PC-9 (cell line): ENCODE measurements at regions not wholly inside any gene's neighbourhood (a gene's known extent, or its start where the extent isn't known, plus 50 kb on each side); places are given as distances from the start of the nearest gene placed in this dataset.

ENCODE experiments used
- BruUV-seq: library from RNA; stranded (reverse); fragments of 400-500 nt; replicated peaks from 2 replicates; lab custom pipeline; 2021; lab: Mats Ljungman, UMichigan
- CTCF ChIA-PET: fragments of 300-600 bp; sonication (Branson Sonifier 250); formaldehyde crosslinking; loops from one replicate; lab custom pipeline; 2022; ENCODE audit warnings: antibody characterized with exemption; lab: Charles Lee
- POLR2A ChIA-PET: fragments of 300-600 bp; sonication (Branson Sonifier 250); formaldehyde crosslinking; loops from one replicate; lab custom pipeline; 2022; ENCODE audit warnings: antibody characterized with exemption; ENCODE audit not compliant: unreplicated experiment; lab: Charles Lee
- DNase-seq, 2 experiments: peaks; one replicate each; pipeline versions ENCODE4 v3.0.0 to v3.0.0-alpha.2; 2015 to 2022; ENCODE audit warnings: mixed read lengths in 1 of 2
- H2AFZ ChIP-seq: fragments of 200-600 bp; sonication (generic); 2 replicates; pipeline ENCODE4 v1.8.1; 2017; ENCODE audit warnings: antibody characterized with exemption
- H3F3A ChIP-seq: fragments of 200-600 bp; sonication (generic); 2 replicates; pipeline ENCODE4 v1.8.1; 2017; ENCODE audit warnings: antibody characterized with exemption, mild to moderate bottlenecking, low read depth; ENCODE audit not compliant: insufficient read depth
- H3K27ac ChIP-seq: fragments of 200-600 bp; sonication (generic); 2 replicates; pipeline ENCODE4 v1.6.1; 2016; ENCODE audit warnings: mixed run types
- H3K27me3 ChIP-seq: fragments of 200-600 bp; sonication (generic); 2 replicates; pipeline ENCODE4 v1.6.1; 2016; ENCODE audit warnings: low read depth, mixed run types; ENCODE audit not compliant: insufficient read depth
- H3K36me3 ChIP-seq: fragments of 200-600 bp; sonication (generic); 2 replicates; pipeline ENCODE4 v1.6.1; 2016; ENCODE audit warnings: low read depth, mixed run types
- H3K4me1 ChIP-seq: fragments of 200-600 bp; sonication (generic); replicated peaks from 2 replicates; pipeline ENCODE4 v1.6.1; 2016; ENCODE audit warnings: mixed run types; ENCODE audit not compliant: insufficient read depth
- H3K4me2 ChIP-seq: fragments of 200-600 bp; sonication (generic); 2 replicates; pipeline ENCODE4 v1.6.1; 2017; ENCODE audit warnings: mixed run types
- H3K4me3 ChIP-seq: fragments of 200-600 bp; sonication (generic); 2 replicates; pipeline ENCODE4 v1.6.1; 2016; ENCODE audit warnings: mixed run types
- H3K79me2 ChIP-seq: fragments of 200-600 bp; sonication (generic); 2 replicates; pipeline ENCODE4 v1.6.1; 2017; ENCODE audit warnings: low read depth, mixed run types
- H3K9me2 ChIP-seq: fragments of 200-600 bp; sonication (generic); 2 replicates; pipeline ENCODE4 v1.8.1; 2017; ENCODE audit warnings: mild to moderate bottlenecking; ENCODE audit not compliant: insufficient read depth
- H3K9me3 ChIP-seq: fragments of 200-600 bp; sonication (generic); 2 replicates; pipeline ENCODE4 v1.8.1; 2016; ENCODE audit warnings: low read depth; ENCODE audit not compliant: insufficient read depth
- H4K20me1 ChIP-seq: fragments of 200-600 bp; sonication (generic); 2 replicates; pipeline ENCODE4 v1.8.1; 2017; ENCODE audit not compliant: insufficient read depth
- EZH2 ChIP-seq: fragments of 200-600 bp; sonication (generic); IDR thresholded peaks from 2 replicates; pipeline ENCODE4 v1.8.0; 2017; ENCODE audit warnings: antibody characterized with exemption, low read depth
- intact Hi-C: fragments of 100-400 bp; cut with micrococcal nuclease; formaldehyde crosslinking; loops from one replicate; pipeline ENCODE4 v1.10.0; 2022; ENCODE audit not compliant: unreplicated experiment
- TF ChIP-seq, protein P1 (sequence below): fragments of 200-600 bp; sonication (generic); conservative IDR thresholded peaks from 2 replicates; pipeline ENCODE4 v1.6.1; 2017; ENCODE audit warnings: mixed run types, antibody characterized with exemption, mild to moderate bottlenecking, moderate library complexity

DNA sequence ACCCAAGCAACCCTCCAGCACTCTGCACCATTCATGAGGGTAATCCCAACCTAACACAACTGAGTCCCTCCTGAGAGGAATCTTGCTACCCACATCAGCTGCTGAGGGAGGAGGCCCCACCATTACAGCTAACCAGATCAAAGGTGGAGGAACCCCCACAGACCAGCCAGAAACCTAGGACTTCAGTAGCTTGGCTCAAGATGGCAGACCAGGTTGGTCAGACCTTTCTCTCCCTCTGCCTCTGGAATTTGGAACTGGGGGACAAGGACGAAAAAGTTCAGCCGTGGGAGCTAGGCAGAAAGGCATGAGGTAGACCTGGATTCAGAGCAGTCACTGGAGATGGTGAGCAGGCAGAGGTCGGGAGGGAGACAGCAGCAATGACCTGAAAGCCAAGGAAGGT lies 101.3 kb upstream of the CACUL1 start:
- POLR2A ChIA-PET, result no interaction called here
- Histone ChIP-seq H3K36me3 (no peaks in the 10 kb centered on the region), H3K27ac (no peak overlapping the region), H3K4me2 (no peak overlapping the region), H3K27me3 (no peaks in the 10 kb centered on the region), H4K20me1 (no peaks in the 10 kb centered on the region), H3K79me2 (no peaks in the 10 kb centered on the region), H3K4me1 (no peaks in the 10 kb centered on the region), H3K4me3 (no peak overlapping the region), H2AFZ (no peak overlapping the region), H3F3A (no peaks in the 10 kb centered on the region), H3K9me3 (no peaks in the 10 kb centered on the region), H3K9me2 (no peaks in the 10 kb centered on the region)
- BruUV-seq, result no TSS peak
- CTCF ChIA-PET, result no interaction called here
- no peak for DNase-seq
- TF ChIP-seq, protein P1, sequence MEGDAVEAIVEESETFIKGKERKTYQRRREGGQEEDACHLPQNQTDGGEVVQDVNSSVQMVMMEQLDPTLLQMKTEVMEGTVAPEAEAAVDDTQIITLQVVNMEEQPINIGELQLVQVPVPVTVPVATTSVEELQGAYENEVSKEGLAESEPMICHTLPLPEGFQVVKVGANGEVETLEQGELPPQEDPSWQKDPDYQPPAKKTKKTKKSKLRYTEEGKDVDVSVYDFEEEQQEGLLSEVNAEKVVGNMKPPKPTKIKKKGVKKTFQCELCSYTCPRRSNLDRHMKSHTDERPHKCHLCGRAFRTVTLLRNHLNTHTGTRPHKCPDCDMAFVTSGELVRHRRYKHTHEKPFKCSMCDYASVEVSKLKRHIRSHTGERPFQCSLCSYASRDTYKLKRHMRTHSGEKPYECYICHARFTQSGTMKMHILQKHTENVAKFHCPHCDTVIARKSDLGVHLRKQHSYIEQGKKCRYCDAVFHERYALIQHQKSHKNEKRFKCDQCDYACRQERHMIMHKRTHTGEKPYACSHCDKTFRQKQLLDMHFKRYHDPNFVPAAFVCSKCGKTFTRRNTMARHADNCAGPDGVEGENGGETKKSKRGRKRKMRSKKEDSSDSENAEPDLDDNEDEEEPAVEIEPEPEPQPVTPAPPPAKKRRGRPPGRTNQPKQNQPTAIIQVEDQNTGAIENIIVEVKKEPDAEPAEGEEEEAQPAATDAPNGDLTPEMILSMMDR, result no peak
- no peak for TF ChIP-seq EZH2
- intact Hi-C loops, result loop anchor here (10.0 kb wide), 1 partner anchor 101 kb away; the partner anchor contains the start of gene CACUL1

DNA sequence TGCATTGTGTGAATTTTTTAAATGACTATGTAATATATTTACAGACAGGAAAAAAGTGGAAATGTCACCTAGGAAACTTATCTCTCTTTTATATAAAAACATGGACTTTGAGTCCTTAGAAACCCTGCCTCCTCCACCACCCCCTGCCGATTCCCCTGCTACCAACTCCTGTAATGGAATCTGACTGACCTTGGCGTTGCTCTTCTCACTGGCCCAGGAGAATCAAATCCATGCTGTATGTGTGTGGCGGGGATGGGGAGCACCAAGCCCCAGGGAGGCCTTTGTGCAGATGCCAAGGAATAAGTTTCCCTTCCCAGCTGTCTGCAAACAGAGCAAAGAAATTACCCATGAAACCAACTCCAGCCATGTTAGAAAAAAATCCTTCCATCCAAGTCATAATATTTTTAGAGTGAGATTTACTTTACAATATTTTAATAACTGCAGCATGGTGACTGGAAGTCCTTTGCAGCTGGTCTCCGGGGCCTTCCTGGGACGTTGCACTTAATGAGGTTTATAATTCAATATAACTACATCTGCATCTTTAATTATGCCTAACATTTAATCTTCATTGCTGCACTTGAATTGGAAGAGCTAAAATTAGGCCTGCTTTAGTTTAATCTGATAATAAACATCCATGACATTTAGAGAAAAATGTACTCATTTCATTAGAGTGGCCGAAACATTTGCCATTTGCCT lies 111.4 kb upstream of the CACUL1 start:
- no TSS peak for BruUV-seq
- no peak overlapping the region for H3K4me2 ChIP-seq
- H3K4me1 ChIP-seq, result peaks cover 22% of the 10 kb centered on the region
- no peak overlapping the region for H3K27ac ChIP-seq
- peaks cover 10% of the 10 kb centered on the region; the same call in 1 of the 2 replicates for H3F3A ChIP-seq
- no peaks in the 10 kb centered on the region for H3K79me2 ChIP-seq
- H2AFZ ChIP-seq, result no peak overlapping the region
- ChIA-PET POLR2A (no interaction called here), CTCF (no interaction called here)
- no peaks in the 10 kb centered on the region for H3K27me3 ChIP-seq
- TF ChIP-seq EZH2, result no peak
- TF ChIP-seq, protein P1, result no peak
- no peak overlapping the region for H3K4me3 ChIP-seq
- no peaks in the 10 kb centered on the region for H3K9me3 ChIP-seq
- no peaks in the 10 kb centered on the region for H3K9me2 ChIP-seq
- H3K36me3 ChIP-seq, result no peaks in the 10 kb centered on the region
- no peak for DNase-seq
- intact Hi-C loops, result no loop called here
- H4K20me1 ChIP-seq, result no peaks in the 10 kb centered on the region

DNA sequence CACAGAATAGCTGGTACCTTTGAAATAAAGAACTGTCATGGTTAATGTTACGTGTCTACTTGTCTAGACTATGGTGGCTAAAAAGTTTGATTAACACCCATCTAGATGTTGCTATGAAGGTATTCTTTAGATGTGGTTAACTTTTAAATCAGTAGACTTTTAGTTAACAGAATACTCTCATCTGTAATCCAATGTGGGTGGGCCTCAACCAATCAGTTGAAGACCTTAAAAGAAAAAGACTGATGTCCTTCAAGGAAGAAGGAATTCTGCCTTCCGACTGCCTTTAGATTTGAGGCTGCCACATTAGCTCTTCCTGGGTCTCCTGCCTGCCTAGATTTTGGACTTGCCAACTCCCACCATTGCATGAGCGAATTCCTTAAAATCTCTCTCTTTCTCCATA lies 113.0 kb upstream of the CACUL1 start:
- no peaks in the 10 kb centered on the region for H3K27me3 ChIP-seq
- no peak for DNase-seq
- H3K9me3 ChIP-seq, result no peaks in the 10 kb centered on the region
- H3F3A ChIP-seq, result peaks cover 19% of the 10 kb centered on the region; the same call in 1 of the 2 replicates
- no TSS peak for BruUV-seq
- no peak overlapping the region for H2AFZ ChIP-seq
- peaks cover 35% of the 10 kb centered on the region for H3K4me1 ChIP-seq
- no peaks in the 10 kb centered on the region for H3K36me3 ChIP-seq
- no peak overlapping the region for H3K4me2 ChIP-seq
- TF ChIP-seq, protein P1, result no peak
- TF ChIP-seq EZH2, result no peak
- no peak overlapping the region for H3K27ac ChIP-seq
- ChIA-PET CTCF (no interaction called here), POLR2A (no interaction called here)
- no peaks in the 10 kb centered on the region for H4K20me1 ChIP-seq
- no peaks in the 10 kb centered on the region for H3K9me2 ChIP-seq
- intact Hi-C loops, result no loop called here
- no peak overlapping the region for H3K4me3 ChIP-seq
- H3K79me2 ChIP-seq, result no peaks in the 10 kb centered on the region
